ENCODE measurements at regions not wholly inside any gene's neighbourhood (a gene's known extent, or its start where the extent isn't known, plus 50 kb on each side); places are given as distances from the start of the nearest gene placed in this dataset.

DNA sequence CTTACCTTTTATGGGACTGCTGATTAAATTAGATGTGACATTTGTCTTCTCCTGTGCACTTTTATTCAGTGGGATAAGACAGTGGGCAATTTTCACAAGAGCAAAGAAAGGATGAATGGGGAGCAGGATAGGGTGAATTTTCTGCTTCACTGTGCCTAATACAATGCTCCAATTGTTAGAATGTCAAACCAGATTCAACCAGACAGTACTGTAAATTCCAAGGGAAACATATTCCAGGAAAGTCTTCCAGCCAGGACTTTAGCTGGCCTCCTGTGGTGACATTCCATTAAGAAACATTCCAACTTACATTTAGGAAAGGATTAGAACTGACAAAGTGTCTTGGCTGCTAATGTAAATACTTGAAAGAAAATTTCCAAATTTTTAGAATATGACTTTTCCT is 100.1 kb upstream of the PROK2 start:
- no peak for DNase-seq (ENCODE audit: low read depth in 2 of 3, low spot score in 1 of 3)

DNA sequence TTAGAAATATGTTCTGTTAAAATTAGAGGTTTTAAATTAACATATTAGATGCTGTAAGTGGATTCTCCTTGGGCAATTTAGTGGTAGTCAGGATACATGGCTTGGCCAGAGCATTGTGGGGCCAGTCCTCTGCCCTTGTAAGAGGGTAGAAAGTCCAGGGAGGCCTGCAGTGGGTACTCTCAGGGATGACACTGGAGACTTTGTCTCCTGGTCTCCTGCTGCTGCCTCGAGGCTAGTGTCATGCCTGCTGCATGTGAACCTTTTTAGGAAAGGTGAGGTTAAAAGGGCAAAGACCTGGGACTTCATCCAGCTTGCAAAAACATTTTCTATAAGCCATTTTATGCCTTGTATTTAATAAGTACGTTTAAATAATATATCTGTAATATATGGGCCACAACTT is 96.8 kb upstream of the PROK2 start:
- DNase-seq (ENCODE audit: low read depth in 2 of 3, low spot score in 1 of 3), result no peak

- DNase-seq (ENCODE audit: low read depth in 2 of 3, low spot score in 1 of 3), result no peak
Observed at GRCh38 chr3:71881041-71881440, 96.1 kb upstream of the PROK2 start.

DNA sequence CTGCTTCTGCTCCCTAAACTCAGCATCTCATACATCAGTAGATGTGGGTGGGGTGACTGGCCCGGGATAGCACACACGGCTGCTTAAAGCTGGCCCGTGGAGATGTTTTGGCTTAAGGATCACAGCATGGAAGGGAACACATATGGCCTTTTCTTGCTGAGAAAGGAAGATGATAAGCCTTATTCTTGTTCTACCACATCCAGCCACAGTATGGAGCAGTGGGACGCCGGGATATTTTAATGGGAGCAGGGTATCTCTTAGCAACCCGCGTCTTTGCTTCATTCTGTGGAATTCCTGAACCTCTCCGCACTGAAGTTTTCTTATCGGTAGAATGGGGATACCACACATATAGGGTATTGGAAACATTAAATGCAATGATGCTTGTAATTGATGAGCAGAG is 94.1 kb upstream of the PROK2 start:
- DNase-seq (ENCODE audit: low read depth in 2 of 3, low spot score in 1 of 3), result no peak

GRCh38 chr3:71876135-71877105 is 91.5 kb upstream of the PROK2 start:
- no peak for DNase-seq (ENCODE audit: low read depth in 2 of 3, low spot score in 1 of 3)

- peak; percentile 67 to 81 (median 72) for DNase-seq (ENCODE audit: low read depth in 2 of 3, low spot score in 1 of 3)
Observed at GRCh38 chr3:71875461-71875947, 90.6 kb upstream of the PROK2 start.

DNA sequence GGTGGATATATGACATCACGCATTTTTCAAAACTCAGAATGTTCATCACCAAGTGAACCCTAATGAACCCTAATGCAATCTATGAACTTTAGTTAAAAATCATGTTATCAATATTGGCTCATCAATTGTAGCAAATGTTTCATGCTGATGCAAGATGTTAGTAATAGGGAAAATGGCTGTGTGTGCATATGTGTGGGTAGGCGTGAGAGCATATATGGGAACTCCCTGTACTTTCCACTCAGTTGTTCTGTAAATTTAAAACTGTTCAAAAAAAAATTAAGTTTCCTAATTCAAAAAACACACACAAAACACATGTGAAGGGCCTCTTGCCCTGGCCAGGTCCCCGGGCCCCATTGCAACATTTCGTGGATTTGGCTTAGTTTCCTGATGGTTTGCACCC is 89.7 kb upstream of the PROK2 start:
- DNase-seq (ENCODE audit: low read depth in 2 of 3, low spot score in 1 of 3), result peak in 1 of 3 donors; percentile 8

GRCh38 chr3:71873093-71873611 is 88.2 kb upstream of the PROK2 start:
- DNase-seq (ENCODE audit: low read depth in 2 of 3, low spot score in 1 of 3), result no peak

DNA sequence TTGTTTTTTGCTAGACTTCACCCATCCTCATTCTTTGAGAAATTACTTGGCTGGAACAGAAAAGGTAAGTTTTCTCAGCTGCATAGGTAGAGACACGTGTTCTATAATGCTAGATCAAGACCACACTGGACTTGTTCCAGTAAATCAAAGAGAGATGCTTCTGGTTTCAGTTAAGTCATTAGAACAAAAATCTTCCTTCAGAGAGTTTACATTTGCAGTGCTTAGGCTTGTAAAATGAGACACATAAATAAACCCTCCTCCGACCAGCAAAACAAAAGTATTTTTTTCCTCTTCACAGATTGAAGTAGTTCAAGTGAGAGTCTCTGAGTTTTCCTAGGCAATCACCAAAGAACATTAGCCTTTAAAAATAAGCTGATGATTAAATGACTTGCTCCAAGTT is 87.3 kb upstream of the PROK2 start:
- DNase-seq (ENCODE audit: low read depth in 2 of 3, low spot score in 1 of 3), result no peak

DNA sequence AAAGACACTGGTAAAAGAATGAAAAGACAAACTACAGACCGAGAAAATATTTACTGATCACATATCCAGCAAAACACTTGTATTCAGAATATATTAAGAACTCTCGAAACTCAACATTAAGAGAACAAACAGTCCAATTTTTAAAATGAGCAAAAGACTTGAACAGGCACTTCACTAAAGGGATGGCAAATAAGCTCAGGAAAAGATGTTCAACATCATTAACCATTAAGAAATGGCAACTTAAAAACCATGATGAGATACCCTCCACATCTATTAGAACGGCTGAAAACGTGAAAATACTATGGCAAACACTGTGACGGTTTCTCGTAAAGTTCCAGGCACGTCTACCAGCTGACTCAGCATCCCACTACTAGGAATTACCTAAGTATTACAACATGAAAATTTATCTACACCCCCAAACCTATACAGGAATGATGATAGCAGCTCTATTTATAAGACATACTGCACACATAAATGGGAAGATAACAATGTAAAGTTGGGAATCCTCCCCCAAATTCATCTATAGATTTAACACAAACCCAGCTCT is 86.1 kb upstream of the PROK2 start:
- DNase-seq (ENCODE audit: low read depth in 2 of 3, low spot score in 1 of 3), result no peak

- DNase-seq (ENCODE audit: low read depth in 2 of 3, low spot score in 1 of 3), result no peak
Observed at GRCh38 chr3:71868876-71869275, 83.9 kb upstream of the PROK2 start.

GRCh38 chr3:71865727-71866126 is 80.8 kb upstream of the PROK2 start:
- DNase-seq (ENCODE audit: low read depth in 2 of 3, low spot score in 1 of 3), result no peak

DNA sequence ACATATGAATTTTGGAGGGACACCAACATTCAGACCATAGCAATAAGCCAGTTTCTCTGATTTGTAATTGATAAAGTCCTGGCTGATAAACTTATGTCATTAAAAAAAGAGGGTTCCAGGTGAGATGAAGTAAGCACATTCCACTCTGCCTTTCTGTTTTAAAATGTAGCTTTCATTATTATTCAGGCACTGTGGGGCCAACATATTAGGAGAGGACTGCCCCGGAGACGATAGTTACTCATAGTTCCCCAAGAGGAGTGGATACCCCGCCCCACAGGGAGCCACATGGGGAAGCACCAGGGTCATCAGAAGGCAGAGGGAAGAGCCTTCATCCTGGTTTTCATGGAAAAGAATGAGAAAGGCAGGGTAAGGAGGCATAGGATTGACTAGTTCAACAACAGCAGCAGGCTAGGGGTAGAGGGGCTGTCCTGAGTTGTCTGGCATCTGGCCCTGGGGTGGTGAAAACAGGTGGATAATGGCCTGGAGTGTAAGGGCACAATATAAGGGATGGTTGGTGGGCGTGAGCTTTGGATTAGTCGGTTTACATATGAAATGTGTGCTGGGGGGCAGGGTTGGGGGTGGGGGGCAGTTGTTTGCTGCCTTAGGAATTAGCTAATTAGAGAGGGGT is 78.7 kb upstream of the PROK2 start:
- DNase-seq (ENCODE audit: low read depth in 2 of 3, low spot score in 1 of 3), result no peak

- no peak for DNase-seq (ENCODE audit: low read depth in 2 of 3, low spot score in 1 of 3)
Observed at GRCh38 chr3:71862371-71863140, 77.6 kb upstream of the PROK2 start.

DNA sequence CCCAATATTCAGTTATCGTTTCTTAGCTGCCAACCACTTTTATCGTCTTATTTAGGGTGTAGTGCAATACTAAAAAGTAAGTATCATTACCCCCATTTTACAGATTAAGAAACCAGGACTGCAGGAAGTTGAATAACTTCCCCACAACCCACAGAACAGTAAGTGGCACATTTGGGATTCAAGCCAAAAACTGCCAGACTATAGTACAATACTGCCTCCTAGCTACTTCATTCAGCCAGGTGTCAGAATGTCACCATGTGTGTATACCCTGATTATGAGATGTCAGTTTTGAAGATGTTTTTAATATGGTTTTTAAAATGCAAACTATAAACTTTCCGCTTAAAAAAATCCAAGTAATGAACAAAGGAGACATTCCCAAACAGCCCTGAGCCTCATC is 74.2 kb upstream of the PROK2 start:
- peak in 1 of 3 donors; percentile 16 for DNase-seq (ENCODE audit: low read depth in 2 of 3, low spot score in 1 of 3)

- no peak for DNase-seq (ENCODE audit: low read depth in 2 of 3, low spot score in 1 of 3)
Observed at GRCh38 chr3:71858503-71859122, 73.7 kb upstream of the PROK2 start.

DNA sequence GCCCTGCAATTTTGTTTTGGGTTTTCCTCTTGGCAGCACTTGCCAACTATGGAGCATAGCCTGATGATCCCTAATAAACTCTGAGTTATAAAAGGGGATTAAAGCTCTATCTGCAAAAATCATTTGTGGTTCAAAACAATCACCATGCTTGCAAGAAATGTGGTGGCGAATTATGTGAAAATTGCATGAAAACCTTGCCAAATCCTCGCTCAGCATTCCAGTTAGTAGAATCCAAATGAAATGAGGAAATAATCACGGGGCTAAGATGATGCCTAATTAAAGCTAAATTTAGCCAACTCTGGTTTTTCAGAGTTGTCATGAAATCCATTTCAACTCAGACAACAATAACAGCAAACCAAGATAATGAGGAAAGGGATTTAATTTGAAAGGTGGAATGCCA is 73.0 kb upstream of the PROK2 start:
- DNase-seq (ENCODE audit: low read depth in 2 of 3, low spot score in 1 of 3), result no peak

DNA sequence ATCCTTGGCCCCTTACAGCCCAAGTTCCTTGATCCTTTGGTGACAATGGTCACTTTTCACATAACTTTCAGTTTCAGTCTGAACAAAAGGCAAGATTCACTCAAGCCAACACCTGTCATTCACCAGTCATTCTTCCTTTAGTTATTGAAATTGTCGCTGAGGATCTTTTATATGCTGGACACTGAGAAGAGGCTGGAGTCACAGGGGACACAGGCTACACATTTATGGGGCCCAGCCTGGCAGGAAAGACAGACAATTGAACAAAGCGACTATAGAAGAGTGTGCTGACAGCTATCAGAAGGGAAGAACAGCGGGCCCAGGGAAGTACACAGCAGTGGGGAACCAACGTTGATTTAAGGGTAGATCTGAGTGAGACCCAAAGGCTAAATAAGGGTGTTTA is 69.8 kb upstream of the PROK2 start:
- DNase-seq (ENCODE audit: low read depth in 2 of 3, low spot score in 1 of 3), result no peak

GRCh38 chr3:71854096-71854495 is 69.1 kb upstream of the PROK2 start:
- no peak for DNase-seq (ENCODE audit: low read depth in 2 of 3, low spot score in 1 of 3)

DNA sequence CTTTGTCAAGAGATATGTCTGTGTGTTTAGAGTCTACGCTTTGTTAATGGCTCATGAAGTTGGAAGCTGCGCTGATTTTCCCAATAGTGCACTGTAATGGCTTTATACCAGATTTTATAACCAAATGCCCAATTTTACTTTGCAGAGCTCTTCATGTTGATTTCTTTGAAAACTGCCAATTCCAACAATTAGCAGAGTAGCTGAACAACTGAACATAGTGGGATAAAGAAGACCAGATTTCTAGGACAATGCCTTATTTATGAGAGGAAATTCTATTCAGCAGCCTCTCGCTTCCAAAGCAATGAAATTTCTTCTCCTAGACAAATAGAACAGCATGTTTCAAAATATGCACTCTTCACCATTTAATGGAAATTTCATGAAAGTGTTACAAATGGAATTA is 66.9 kb upstream of the PROK2 start:
- DNase-seq (ENCODE audit: low read depth in 2 of 3, low spot score in 1 of 3), result no peak

DNA sequence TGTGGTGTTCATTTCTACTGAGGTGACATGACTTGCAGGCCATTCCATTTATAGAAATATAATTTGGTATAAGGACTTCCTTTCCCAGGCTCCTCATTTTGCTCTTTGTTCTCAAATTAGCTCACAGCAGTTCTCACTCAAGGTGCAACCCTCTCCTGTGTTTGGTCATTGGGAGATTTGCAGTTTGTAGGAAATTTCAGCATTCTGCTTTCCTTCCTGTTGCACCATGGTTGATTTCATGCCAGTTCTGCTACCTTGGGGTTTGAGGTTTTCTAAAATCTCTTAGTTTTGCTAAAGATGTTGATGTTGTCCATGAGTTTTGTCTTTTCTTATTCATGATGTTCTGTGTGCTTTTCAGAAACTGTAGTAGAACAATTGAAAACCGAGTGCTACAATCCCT is 65.7 kb upstream of the PROK2 start:
- DNase-seq (ENCODE audit: low read depth in 2 of 3, low spot score in 1 of 3), result no peak
